GM21786 (cell line): ENCODE measurements at regions not wholly inside any gene's neighbourhood (a gene's known extent, or its start where the extent isn't known, plus 50 kb on each side); places are given as distances from the start of the nearest gene placed in this dataset.

Source experiments
- ATAC-seq: cut with Tn5 transposase; IDR thresholded peaks from one replicate; pipeline ENCODE4 v1.9.1; 2021; ENCODE audit not compliant: unreplicated experiment

DNA sequence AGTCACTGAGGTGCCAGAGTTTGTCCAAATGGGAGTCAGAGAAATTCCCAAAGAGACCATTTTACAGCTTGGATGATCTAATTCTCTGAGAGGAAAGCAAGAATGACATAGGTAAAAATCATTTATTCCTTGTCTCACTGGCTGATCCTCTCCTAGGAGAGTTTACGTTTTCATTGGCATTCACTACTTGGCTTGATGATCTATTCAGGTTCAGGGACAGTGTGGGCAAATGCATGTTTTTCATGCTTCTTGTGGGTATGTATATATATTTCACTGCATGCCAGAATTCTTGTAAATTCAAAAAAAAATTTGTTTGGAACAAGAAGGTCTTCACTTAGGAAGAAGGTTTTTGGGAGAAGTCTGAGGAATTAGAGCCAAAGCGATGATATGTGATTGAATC lies 403.4 kb upstream of the JAG1 start:
- ATAC-seq, result no peak

DNA sequence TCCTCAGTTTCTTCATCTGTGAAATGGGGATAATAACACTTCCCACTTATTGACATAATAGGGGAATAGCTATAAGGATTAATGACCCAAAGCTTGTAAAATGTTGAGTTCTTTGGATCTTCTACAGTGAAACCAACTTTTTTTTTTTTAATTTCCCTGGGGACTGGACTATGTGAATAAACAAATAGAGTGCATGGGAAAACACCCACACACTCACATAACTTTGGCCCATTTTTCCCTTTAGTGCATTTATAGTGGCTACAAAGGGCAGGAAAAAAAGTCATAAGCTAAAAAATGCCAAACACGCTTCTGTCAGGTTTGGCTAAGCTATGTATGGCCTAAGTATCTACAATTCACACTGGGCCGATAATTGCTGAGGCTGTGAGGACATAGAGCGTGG lies 406.2 kb upstream of the JAG1 start:
- ATAC-seq, result no peak

DNA sequence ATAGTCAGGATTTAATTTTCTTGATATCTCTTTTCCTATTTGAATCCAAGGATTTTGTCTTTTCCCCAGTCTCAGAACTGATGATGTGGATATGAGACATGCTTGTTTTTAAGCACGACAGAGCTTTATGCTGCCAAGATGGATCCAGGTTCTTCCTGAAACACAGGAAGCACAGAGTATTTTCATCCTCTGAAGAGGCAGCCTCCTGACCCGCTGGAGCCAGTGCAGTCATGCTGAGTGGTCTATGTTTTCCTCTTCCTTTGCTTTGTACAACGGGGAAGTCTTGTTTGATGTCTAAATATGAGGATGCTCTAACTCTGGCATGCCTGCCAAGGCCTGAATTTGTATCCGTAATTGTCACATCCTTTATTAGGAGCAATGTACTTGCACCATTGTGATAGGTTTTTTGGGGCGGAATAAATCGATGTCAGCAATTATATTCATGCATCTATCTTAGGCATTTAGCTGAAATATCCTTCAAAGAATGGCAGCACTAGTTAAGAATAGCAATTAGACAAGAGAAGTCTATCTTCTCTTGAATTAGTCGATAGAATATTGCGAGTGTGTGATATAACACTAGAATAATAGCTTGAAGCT lies 407.1 kb upstream of the JAG1 start:
- ATAC-seq, result no peak

DNA sequence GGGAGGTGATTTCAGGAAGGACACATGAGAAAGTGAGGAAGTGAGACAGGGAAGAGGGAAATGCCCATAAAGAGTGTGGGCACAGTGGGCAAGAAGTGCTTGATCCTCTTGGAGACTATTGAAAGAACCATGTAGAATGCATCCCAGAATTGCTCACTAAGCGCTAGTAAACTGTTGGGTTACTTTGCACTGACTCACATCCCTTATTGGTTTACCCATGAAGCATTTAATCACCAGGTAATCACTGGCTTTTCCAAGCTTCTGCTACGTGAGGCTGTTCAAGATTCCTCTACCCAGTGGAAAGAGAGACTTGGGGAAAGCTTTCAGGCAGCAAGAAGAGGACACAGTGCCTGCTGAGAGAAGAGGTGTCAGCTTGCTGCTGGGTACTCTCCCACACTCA lies 410.0 kb upstream of the JAG1 start:
- ATAC-seq, result no peak

DNA sequence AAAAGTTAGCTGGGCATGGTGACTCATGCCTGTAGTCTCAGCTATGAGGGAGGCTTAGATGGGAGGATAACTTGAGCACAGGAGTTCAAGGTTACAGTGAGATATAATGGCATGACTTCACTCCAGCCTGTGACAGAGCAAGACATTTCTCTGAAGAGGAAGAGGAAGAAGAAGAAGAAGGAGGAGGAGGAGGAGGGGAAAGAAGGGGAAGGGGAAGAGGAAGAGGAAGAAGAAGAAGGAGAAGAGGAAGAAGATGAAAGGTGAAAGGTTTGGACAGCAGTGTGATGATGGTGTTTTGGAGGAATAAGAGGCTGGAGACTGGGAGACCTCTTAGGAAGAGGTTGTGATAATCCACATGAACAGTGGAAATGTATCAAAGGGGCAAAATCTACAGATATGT lies 410.7 kb upstream of the JAG1 start:
- ATAC-seq, result no peak

DNA sequence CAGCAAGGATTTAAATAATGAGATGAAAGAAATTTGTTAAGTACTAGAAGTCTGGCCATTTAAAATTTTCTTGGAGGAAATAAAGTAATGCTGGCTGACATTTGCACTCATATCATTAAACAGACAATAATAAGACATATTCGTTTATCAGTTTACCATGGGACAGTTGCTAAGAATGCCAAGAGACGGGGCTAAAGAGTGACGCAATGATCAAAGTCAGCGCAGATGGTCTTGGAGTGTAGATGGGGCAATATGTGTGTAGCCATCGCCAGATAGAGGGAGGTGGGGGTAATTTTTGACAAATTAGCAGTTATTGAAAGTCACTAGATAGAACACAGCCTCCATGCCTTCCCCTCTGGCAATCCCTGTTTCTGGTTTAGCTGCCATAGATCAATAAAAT lies 413.2 kb upstream of the JAG1 start:
- ATAC-seq, result no peak

DNA sequence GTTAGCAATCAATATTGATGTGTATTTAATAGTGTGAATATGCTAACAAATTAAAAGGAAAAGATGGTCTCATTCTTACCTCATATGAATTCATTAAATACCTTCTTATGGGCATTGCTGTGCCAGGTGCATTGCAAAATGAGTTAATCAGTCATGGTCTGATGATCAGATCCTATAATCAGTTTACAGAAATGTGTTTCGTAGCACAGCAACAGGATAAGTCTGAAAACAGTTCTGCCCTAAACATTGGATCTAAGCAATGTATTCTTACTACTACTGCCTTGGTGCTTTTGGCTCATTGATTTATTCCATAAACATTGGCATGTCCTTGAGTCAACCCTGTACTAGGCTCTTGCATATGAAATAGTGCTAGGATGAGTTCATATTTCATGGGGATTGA lies 417.0 kb upstream of the JAG1 start:
- no peak for ATAC-seq

DNA sequence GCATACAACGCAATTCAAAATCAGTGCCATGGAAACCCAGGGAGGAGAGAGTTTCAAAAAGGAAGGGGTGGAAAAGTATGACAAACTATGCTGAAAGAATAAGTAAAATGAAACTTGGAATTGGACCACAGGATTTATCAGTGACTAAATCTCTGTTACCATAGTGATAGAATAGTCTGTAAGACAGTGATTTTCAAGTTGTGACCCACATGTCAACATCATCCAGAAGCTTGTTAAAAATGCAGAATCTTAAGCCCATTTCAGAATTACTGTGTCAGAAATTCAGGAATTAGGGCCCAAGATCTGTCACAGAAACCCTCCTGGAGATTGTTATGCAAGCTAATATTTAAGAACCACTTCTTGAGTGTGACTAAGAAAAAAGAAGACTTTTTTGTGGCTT lies 417.7 kb upstream of the JAG1 start:
- no peak for ATAC-seq

DNA sequence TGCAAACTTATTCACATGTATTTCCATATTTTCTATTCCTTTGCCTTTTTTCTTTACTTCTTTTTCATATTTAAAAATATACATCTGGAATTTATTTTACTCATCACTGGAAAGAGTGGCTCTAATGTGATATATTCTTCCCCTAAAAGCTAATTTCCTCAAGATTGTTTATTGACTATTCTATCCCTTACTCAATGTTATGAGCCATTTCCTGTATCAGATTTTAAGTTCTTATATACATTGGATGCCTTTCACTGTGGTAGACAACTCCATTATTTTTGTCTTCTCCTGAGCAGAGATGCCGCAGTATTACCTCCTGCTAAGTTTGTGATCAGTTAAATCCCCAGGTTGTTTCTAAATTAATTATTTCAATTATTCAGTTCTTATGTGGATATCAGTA lies 418.4 kb upstream of the JAG1 start:
- ATAC-seq, result no peak

DNA sequence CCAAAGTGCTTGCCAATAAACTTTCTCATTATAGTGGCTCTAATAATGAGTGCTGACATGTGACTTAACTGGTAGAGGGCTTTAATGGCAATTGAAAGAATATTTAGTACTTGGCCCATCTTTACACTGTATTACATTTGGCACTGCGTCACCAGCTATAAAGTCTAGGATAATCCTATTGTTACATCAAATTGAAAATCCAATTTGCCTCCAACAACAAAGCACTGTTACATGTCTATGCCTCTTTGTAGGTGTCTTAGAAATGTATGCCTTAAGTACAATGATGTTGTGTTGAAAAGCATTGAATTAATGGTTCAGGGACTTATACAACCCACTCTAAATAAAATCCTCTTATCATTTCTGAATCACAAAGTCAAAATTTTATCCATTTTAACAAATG lies 420.4 kb upstream of the JAG1 start:
- ATAC-seq, result no peak

DNA sequence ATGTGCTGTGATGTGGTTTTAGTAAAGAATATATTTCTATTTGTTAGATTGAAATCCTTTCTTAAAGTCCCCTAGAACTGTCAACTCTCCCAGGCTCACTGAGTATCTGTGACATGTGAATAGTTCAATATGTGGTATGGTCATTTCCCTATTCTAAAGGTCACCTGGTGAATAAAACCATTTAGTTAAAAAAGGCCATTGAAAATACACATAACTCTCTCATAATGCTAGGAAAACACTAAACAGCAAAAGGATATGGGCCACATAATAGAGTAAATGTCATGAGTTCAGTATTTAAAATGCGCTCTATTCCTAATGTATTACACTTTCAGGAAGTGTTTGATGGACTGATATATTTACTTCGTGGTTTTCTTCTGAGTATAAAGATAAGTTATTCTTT lies 420.9 kb upstream of the JAG1 start:
- ATAC-seq, result no peak

DNA sequence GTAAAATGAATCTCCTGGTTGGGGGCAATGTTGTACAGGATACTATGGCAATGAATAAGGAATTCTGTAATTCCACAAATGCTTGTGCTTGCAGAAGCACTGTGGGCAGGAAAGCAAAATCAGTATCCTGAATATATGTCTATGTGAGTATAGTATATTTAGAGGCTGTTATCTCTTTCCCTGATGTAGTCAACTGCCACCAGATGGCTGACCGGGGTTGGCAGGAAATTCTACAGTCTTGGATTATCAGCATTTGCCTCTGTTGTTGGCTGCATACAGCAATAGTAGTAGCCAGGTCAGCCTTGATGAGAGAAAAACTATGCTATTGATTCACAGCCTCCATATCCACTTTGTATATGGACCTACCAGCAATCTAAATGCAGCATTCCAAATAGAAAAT lies 425.1 kb upstream of the JAG1 start:
- no peak for ATAC-seq

DNA sequence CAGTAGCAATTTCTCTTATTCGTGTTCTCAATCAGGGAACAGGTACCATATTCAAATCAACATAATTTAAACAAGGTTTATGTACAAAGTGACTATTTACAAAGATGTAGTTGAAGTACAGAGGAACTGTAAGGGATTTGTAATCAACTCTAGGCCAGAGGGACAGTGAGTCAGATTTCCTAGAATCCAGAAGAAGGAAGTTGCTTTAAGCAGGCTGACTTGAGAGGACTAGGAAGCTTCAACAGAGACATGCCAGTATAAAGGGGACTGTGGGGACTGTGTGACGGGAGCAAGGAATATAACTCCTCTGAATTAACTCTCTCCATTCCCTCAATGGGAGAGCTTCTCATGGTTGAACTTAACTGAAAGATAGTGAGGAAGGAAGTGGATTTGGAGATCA lies 427.4 kb upstream of the JAG1 start:
- no peak for ATAC-seq

DNA sequence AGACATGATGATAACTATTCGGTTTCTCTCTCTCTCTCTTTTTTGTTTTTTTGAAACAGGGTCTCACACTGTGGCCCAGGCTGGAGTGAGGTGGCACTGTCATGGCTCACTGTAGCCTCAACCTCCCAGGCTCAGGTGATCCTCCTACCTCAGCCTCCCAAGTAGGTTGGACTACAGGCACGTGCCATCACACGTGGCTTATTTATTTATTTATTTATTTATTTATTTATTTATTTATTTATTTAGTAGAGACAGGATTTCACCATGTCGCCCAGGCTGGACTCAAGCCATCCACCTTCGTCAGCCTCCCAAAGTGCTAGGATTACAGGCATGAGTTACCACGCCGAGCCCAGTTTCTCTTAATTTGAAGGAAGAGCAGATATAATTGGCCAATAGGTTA lies 427.9 kb upstream of the JAG1 start:
- no peak for ATAC-seq

DNA sequence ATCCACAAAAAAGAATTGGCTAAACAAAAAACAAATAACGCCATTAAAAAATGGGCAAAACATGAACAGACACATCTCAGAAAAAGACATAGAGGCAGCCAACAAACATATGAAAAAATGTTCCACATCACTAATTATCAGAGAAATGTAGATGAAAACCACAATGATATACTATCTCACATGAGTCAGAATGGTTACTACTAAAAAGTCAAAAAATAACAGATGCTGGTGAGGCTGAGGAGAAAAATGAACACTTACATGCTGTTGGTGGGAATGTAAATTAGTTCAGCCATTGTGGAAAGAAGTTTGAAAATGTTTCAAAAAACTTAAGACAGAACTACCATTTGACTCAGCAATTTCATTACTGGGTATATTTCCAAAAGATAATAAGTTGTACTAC lies 430.1 kb upstream of the JAG1 start:
- ATAC-seq, result no peak

DNA sequence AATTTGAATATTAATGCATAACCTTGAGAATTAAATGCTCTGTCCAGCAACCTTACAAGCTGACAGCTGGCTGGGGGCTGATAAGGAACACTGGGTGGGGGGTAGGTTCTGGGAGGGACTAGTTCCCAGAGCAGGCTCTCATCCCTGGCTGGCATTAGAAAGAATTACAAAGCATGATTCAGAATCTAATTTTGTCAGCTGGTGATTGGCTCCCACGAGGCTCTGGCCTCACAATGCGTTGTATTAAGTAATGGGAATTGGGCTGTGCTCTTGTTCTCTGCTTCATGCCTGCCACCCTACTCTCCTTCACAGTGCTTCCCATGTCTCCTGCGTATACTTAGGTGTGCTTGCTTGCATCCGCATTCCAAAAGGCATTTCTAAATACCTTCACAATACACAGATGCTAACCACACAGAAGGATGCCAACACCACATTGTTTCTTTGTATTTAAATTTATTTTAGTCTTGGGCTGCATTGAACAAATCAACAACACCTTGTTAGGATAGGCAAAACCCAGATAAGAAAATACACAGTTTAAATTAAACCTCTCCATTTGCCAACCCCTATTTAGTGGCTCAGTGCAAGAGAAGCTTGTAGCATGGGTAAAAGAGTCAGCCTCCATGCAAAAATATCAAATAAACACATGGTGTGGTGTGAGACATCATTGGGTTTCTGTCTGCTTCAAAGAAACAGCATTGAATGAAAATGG lies 434.5 kb upstream of the JAG1 start:
- no peak for ATAC-seq

DNA sequence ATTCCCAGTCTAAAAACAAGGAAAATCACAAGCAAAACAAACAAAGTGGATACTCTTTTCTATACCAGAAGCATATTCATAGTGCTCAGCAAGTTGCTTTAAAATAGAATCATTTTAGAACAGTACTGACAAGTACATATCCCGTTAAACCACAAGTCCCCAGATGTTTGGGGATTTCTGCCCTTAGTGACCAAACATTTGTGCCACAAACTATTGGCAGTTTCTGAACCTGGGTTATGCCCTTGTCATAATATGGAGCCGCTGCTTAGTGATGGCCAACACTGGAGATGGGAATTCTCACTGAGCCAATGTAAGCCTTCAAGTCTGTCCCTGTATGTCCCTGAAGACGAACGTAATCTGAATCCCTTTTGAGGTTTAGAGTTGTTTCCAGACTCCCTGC lies 436.7 kb upstream of the JAG1 start:
- no peak for ATAC-seq

DNA sequence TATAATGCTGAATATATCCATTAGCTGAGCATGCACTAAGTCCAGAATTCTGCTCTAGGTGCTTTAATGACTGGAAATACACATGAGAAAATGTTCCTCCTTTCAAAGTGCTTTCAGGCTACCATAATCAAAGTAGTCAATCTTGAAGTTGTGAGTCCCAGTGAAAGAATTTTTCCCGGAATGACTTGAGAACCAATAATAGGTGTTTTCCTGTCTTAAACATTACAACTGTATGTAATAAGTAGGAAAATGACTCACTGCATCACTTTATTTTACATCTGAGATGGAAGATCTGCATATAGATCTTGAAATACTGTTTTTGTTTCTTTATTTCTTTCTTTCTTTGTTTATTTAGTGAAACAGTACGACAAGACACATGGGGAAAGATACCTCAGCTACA lies 437.4 kb upstream of the JAG1 start:
- ATAC-seq, result no peak

DNA sequence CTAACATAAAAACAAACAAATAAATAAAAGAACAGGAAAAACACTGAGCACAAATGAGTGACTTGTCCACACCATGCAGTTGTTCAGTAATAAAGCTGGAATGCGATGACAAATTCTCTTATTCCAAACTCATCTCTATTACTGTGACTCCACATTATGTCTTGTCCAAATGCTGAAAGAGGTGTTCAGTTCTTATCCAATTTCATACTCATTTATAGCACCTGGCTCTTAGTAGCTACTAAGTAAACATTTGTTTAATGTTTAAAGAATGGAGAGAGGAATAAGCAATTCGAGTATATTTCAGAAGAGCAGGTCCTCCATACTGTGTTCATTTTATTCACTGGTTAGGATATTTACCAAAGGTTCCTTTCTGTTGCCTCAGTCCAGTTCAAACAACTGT lies 439.0 kb upstream of the JAG1 start:
- ATAC-seq, result no peak

DNA sequence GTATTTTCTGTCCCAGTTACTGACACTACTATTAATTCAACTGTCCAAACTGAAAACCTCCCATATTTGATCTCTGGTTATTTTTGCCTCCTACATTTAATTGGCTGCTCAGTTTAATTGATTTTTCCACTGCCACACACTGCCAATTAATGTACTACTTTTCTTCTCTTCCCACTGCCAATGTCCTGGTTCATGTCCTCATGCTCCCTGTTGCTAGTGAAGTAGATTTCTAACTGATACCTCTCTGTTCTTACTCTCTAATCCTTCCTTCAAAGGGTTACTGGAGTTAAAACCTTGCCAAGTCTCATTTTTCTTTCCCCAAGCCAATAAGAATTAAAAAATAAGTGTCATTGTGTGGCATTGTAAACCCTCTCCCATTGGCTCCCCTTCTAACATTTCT lies 440.6 kb upstream of the JAG1 start:
- ATAC-seq, result no peak

DNA sequence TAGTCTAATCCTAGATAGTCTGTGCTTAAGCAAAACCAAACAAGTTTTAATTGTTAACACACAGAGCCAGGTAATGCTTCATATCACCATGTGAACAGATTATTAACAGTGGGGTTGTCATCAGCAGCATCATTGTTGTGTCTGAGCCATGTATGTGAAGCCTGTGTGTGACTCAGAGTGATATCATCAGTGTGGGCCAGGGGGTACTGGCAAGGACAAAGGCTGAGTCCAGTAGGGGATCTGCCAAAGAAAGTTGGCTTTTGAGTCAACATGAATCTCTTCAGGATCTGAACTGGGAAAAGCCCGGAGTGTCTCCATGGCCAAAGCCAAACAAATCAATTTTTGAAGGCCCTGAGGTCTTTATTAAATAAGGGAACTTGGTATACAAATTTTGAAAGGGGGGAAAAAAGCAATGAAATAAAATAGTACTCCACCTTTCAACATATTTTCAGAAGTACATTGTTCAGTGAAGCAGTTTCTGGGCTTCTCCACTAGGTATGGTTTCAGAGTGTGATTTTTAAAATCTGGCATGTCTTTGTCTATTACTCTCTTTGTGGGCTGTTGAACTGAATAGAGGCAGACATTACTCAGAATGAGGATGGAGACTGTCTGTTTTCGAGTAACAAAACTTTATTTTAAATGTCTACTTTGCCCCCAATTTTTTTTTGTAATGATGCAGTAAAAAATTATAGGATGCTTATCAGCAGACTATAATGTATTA lies 444.2 kb upstream of the JAG1 start:
- no peak for ATAC-seq

DNA sequence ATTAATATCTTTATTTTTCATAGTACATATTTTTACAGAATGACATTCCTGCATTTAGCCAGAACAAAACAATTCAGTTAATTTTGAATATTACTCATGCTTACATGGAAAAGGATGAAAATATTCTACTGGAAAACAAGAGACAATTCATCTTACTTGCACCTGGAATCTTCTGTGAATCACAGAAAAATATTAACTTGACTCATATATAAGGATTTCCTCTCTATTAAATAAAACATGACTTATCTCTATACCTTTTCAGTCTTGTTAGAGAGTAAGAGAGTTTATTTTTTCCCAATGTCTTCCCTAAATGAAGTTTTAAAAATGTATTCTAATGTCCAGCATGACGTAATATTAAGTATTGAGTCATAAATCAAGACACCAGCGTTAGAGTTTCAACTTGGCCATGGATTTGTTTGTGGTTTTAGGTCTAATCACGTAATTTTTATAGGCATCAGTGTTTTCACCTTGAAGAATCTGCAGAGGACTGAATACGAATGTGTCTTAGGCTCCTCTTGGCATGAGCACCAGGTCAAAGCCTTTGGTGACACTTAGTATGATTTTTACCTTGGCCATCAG lies 445.1 kb upstream of the JAG1 start:
- ATAC-seq, result no peak
